Astrocyte (in vitro differentiated cells and primary cell): ENCODE measurements at regions not wholly inside any gene's neighbourhood (a gene's known extent, or its start where the extent isn't known, plus 50 kb on each side); places are given as distances from the start of the nearest gene placed in this dataset.

ENCODE experiments used
- DNase-seq: peaks from one replicate; pipeline ENCODE4 v3.0.0-alpha.2; 2010; ENCODE audit warnings: low read depth
- FAIRE-seq: peaks from 2 replicates; lab custom pipeline; 2011; peaks lifted over from hg19 to GRCh38; lab: Jason Lieb, UNC
- H2AFZ ChIP-seq: 2 replicates; pipeline ENCODE4 v1.6.0; 2012; ENCODE audit warnings: low read depth, low read length, inconsistent platforms
- H3K27ac ChIP-seq: 2 replicates; pipeline ENCODE4 v1.5.1; 2011; ENCODE audit warnings: low read depth, low read length, inconsistent platforms
- H3K27me3 ChIP-seq: 2 replicates; pipeline ENCODE4 v1.6.0; 2011; ENCODE audit warnings: low read length, inconsistent platforms; ENCODE audit not compliant: insufficient read depth
- H3K36me3 ChIP-seq: 2 replicates; pipeline ENCODE4 v1.5.1; 2011; ENCODE audit warnings: low read length, inconsistent platforms; ENCODE audit not compliant: insufficient read depth
- H3K4me1 ChIP-seq: 2 replicates; pipeline ENCODE4 v1.5.1; 2011; ENCODE audit warnings: low read length, inconsistent platforms; ENCODE audit not compliant: insufficient read depth
- H3K4me2 ChIP-seq: 2 replicates; pipeline ENCODE4 v1.6.0; 2012; ENCODE audit warnings: low read length, inconsistent platforms
- H3K4me3 ChIP-seq: 2 replicates; pipeline ENCODE4 v1.5.1; 2011; ENCODE audit warnings: low read depth, mild to moderate bottlenecking, low read length, inconsistent platforms; ENCODE audit not compliant: insufficient read depth
- H3K79me2 ChIP-seq: 2 replicates; pipeline ENCODE4 v1.6.0; 2012; ENCODE audit warnings: mild to moderate bottlenecking, low read length, inconsistent platforms; ENCODE audit not compliant: insufficient read depth
- H3K9ac ChIP-seq: 2 replicates; pipeline ENCODE4 v1.6.0; 2012; ENCODE audit warnings: mild to moderate bottlenecking, low read length, inconsistent platforms
- H3K9me3 ChIP-seq: 2 replicates; pipeline ENCODE4 v1.5.1; 2012; ENCODE audit warnings: low read depth, mild to moderate bottlenecking, low read length, inconsistent platforms; ENCODE audit not compliant: insufficient read depth
- H4K20me1 ChIP-seq: 2 replicates; pipeline ENCODE4 v1.6.0; 2012; ENCODE audit warnings: low read length, inconsistent platforms; ENCODE audit not compliant: insufficient read depth
- H3K27ac Mint-ChIP-seq: one replicate; pipeline ENCODE4 v1.8.0; 2021; ENCODE audit warnings: mild to moderate bottlenecking, mixed read lengths; ENCODE audit not compliant: unreplicated experiment
- H3K27me3 Mint-ChIP-seq: one replicate; pipeline ENCODE4 v1.8.0; 2021; ENCODE audit warnings: low read depth, mixed read lengths; ENCODE audit not compliant: unreplicated experiment
- H3K36me3 Mint-ChIP-seq: one replicate; pipeline ENCODE4 v1.8.0; 2021; ENCODE audit warnings: low read depth, mixed read lengths; ENCODE audit not compliant: unreplicated experiment
- H3K4me1 Mint-ChIP-seq: one replicate; pipeline ENCODE4 v1.8.0; 2021; ENCODE audit warnings: low read depth, mixed read lengths; ENCODE audit not compliant: unreplicated experiment
- H3K4me3 Mint-ChIP-seq: one replicate; pipeline ENCODE4 v1.8.0; 2021; ENCODE audit warnings: mild to moderate bottlenecking, moderate library complexity, mixed read lengths; ENCODE audit not compliant: unreplicated experiment
- H3K9me3 Mint-ChIP-seq: one replicate; pipeline ENCODE4 v1.8.0; 2021; ENCODE audit warnings: mild to moderate bottlenecking, mixed read lengths; ENCODE audit not compliant: unreplicated experiment
- CTCF ChIP-seq: IDR thresholded peaks from 2 replicates; pipeline ENCODE4 v1.5.1; 2011; ENCODE audit warnings: low read depth, mild to moderate bottlenecking, inconsistent platforms, low read length, moderate library complexity; ENCODE audit not compliant: insufficient read depth
- EZH2 ChIP-seq: IDR thresholded peaks from 2 replicates; pipeline ENCODE4 v1.6.1; 2012; ENCODE audit warnings: mild to moderate bottlenecking, low read length, inconsistent platforms; ENCODE audit not compliant: insufficient read depth

DNA sequence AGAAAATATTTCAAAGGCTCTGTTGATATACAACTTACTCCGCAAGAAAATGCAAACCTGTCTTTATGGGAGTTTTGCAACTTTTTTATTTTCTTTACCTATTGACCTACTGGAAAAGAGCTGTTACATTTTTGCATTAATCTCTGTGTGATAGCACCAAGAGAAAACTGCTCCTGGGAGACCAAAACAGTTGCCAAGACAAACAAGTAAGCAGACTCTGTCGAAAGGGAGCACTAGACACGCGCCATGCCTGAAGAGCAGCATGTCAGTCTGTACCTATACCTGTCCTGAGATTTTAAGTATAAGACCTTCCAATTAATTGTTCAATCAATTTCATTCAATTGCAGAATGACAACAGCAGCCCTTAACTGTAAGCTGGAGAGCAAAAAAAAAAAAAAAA lies 56.0 kb upstream of the TECRL start:
- Histone ChIP-seq H4K20me1 (no peaks in the 10 kb centered on the region), H3K79me2 (no peaks in the 10 kb centered on the region), H3K27ac (no peak overlapping the region), H3K4me3 (no peak overlapping the region), H3K4me1 (no peaks in the 10 kb centered on the region), H3K4me2 (no peak overlapping the region), H3K9me3 (no peaks in the 10 kb centered on the region), H2AFZ (no peak overlapping the region), H3K27me3 (no peaks in the 10 kb centered on the region), H3K36me3 (no peaks in the 10 kb centered on the region), H3K9ac (no peak overlapping the region)
- Mint-ChIP-seq H3K27ac (no peak overlapping the region), H3K9me3 (no peaks in the 10 kb centered on the region), H3K4me1 (peaks cover 13% of the 10 kb centered on the region), H3K36me3 (no peaks in the 10 kb centered on the region), H3K4me3 (no peak overlapping the region), H3K27me3 (no peaks in the 10 kb centered on the region)
- DNase-seq, result no peak
- TF ChIP-seq EZH2, result no peak
- TF ChIP-seq CTCF, result no peak
- FAIRE-seq, result no peak

- no peaks in the 10 kb centered on the region for H3K4me1 ChIP-seq
- no peak overlapping the region for H3K9ac ChIP-seq
- TF ChIP-seq EZH2 (no peak), CTCF (no peak)
- no peaks in the 10 kb centered on the region for H3K79me2 ChIP-seq
- H4K20me1 ChIP-seq, result no peaks in the 10 kb centered on the region
- H3K4me3 ChIP-seq, result no peak overlapping the region
- Mint-ChIP-seq H3K36me3 (no peaks in the 10 kb centered on the region), H3K27ac (no peak overlapping the region), H3K9me3 (no peaks in the 10 kb centered on the region), H3K27me3 (no peaks in the 10 kb centered on the region), H3K4me1 (peaks cover 11% of the 10 kb centered on the region), H3K4me3 (no peak overlapping the region)
- DNase-seq (no peak), FAIRE-seq (no peak)
- no peak overlapping the region for H2AFZ ChIP-seq
- no peak overlapping the region for H3K27ac ChIP-seq
- H3K36me3 ChIP-seq, result no peaks in the 10 kb centered on the region
- H3K27me3 ChIP-seq, result no peaks in the 10 kb centered on the region
- H3K4me2 ChIP-seq, result no peak overlapping the region
- no peaks in the 10 kb centered on the region for H3K9me3 ChIP-seq
Measured at GRCh38 chr4:64464581-64464980, 55.3 kb upstream of the TECRL start.
